Adrenal gland (tissue), 5 donors: ENCODE measurements at regions not wholly inside any gene's neighbourhood (a gene's known extent, or its start where the extent isn't known, plus 50 kb on each side); places are given as distances from the start of the nearest gene placed in this dataset.

Source experiments
- CTCF ChIP-seq, 6 experiments: fragments of 450-650 bp in 4 of 6; fragments of 200-600 bp in 2 of 6; sonication (generic) in 1 of 6; IDR thresholded peaks; 1 replicate in 5 of 6; 2 replicates in 1 of 6; pipeline versions ENCODE4 v1.5.1 to v1.8.0; 2016 to 2021; ENCODE audit warnings: antibody characterized with exemption in 6 of 6, mild to moderate bottlenecking in 2 of 6, moderate library complexity in 1 of 6
- POLR2A ChIP-seq, 2 donors: fragments of 450-650 bp; IDR thresholded peaks; one replicate each; pipeline ENCODE4 v1.6.1; 2017; ENCODE audit warnings: antibody characterized with exemption in 2 of 2, mild to moderate bottlenecking in 2 of 2, moderate library complexity in 1 of 2
- donor health status: DM: no; HTN: no; CAD: no.

GRCh38 chr2:52341732-52342131 is 1309.8 kb upstream of the NRXN1 start:
- no peak for TF ChIP-seq POLR2A (IDR thresholded peaks at IDR 0.05)
- no peak for TF ChIP-seq CTCF (IDR thresholded peaks at IDR 0.05)
